Choroid plexus epithelial cell (primary cell): ENCODE measurements at regions not wholly inside any gene's neighbourhood (a gene's known extent, or its start where the extent isn't known, plus 50 kb on each side); places are given as distances from the start of the nearest gene placed in this dataset.
A peak's percentile ranks its signal among the peaks of the same experiment; 100 is the strongest.
"Not testable (repeated sequence)": the region's sequence is repeated elsewhere in the genome, so short reads cannot be mapped to it uniquely, and the experiment has no call there.

Source experiments
- DNase-seq: peaks from one replicate; pipeline ENCODE4 v3.0.0-alpha.2; 2010; ENCODE audit warnings: low read depth
- H3K4me3 ChIP-seq: 2 replicates; pipeline ENCODE4 v1.5.1; 2011; ENCODE audit warnings: low read depth, mild to moderate bottlenecking, control low read depth, low read length, moderate library complexity
- TF ChIP-seq, protein P1 (sequence below): conservative IDR thresholded peaks from 2 replicates; pipeline ENCODE4 v1.5.1; 2011; ENCODE audit warnings: low read depth, mild to moderate bottlenecking, control low read depth, inconsistent platforms, low read length, moderate library complexity

DNA sequence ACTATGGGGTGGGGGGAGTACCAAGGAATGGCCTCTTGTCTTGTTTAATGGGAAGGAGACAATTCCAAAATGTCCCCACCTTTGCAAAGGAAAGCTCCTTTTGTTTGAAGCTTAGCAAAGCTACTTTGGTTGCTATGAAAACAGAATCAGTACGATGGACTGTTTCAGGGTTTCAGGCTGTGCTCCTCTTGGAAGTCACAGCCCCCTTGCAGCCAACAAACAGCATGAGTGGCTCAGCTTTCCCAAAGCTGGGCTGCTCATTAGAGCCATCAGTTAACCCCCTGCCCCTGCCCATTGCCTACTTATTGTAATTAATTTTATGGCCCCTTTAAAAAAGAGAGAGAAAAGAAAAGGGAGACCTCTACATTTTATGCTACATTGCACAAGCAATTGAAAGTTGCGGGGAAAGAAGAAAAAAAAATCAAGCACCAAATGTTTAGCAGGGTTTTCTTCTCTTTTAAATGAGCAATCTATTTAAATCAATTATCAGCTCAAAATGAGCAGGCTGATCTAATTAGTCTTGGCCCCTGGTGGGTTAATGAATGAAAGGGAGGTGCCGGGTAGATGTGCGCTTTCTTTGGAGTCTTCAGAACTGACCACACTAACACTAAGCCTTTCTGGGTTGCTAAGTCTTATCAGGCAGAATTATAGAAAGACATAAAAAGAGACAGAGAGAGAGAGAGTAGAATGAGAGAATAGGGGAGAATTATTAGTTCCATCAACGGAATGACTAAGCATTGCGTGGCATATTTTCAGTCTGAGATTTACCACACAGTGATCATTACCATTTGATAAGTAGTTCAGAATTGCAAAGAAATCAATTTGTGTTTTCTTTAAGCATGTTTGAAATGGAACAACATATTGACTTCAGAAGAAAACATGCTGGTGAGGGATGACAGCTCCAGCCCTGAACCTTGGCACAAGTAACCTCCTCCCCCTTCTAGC is 284.9 kb downstream of the INSIG2 start:
- DNase-seq, result no peak
- no peak overlapping the region for H3K4me3 ChIP-seq
- TF ChIP-seq, protein P1, sequence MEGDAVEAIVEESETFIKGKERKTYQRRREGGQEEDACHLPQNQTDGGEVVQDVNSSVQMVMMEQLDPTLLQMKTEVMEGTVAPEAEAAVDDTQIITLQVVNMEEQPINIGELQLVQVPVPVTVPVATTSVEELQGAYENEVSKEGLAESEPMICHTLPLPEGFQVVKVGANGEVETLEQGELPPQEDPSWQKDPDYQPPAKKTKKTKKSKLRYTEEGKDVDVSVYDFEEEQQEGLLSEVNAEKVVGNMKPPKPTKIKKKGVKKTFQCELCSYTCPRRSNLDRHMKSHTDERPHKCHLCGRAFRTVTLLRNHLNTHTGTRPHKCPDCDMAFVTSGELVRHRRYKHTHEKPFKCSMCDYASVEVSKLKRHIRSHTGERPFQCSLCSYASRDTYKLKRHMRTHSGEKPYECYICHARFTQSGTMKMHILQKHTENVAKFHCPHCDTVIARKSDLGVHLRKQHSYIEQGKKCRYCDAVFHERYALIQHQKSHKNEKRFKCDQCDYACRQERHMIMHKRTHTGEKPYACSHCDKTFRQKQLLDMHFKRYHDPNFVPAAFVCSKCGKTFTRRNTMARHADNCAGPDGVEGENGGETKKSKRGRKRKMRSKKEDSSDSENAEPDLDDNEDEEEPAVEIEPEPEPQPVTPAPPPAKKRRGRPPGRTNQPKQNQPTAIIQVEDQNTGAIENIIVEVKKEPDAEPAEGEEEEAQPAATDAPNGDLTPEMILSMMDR, result no peak

DNA sequence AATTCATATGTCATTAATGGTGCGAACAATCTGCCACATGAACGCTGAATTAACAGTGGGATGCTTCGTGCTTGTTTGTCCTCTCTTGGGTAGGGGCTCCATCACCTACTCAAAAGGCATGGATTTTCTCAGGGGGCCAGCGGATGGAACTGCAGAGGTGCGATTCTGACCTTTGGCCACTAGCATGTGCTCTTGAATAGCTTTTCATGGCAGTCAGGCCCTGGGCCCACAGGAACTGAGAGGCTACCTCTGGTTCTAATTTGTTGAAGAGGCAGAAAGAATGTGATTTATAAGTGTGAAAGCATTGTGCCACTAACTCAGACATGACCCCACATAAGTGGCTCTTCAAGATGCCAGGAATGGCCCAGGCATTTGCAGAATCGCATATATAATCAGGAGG is 283.2 kb downstream of the INSIG2 start:
- DNase-seq, result peak; percentile 51
- no peak overlapping the region for H3K4me3 ChIP-seq
- TF ChIP-seq, protein P1, result peak; percentile 66

DNA sequence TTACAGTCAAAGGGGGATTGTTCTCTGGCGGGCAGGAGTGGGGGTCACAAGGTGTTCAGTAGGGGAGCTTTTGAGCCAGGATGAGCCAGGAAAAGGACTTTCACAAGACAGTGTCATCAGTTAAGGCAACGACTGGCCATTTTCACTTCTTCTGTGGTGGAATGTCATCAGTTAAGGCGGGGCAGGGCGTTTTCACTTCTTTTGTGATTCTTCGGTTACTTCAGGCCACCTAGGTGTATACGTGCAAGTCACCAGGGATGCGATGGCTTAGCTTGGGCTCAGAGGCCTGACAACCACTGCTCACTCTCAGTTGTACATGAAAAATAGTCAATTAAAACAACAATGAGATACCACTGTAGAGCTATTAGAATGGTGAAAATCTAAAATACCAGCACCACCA is 281.2 kb downstream of the INSIG2 start:
- not testable (repeated sequence) for DNase-seq, H3K4me3 ChIP-seq

DNA sequence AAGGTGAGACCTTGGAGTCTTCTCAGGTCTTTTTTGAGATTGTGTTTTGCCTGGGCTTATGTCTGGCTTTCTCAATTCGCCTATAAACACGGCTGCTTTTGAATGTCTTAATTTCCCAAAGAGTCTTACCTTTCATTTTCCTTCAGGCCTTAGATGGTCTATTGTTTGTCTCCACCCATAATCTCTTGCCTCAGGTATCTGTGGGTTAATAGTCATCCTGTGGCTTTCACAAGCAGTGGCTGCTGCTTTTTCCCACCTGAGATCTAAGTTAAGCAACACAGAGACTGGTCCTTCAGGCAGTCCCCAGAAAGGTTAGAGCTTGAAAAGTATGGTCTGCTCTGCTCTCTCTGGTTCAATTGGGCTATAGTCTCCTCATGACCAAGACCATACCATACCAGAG is 275.3 kb downstream of the INSIG2 start:
- no peak for DNase-seq
- TF ChIP-seq, protein P1, result no peak
- H3K4me3 ChIP-seq, result no peak overlapping the region

DNA sequence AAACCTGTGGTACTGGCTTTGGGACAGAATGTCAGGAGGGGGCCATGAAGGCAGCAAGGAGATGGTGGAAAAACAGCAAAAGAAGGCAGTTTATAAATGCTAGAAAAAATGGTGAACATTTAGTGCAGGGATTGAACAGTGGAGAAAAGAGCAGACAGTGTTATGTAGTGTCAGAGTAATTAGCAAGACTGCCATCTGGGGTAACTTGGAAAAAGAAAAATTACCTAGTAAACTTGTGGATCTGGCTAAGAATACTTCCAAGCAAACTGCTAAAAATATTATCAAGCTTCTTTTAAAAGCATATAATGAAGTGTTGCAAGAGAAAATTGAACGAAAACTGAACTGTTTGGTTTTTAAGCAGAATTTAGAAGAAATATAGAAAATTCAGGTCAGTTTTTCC is 267.8 kb downstream of the INSIG2 start:
- no peak overlapping the region for H3K4me3 ChIP-seq
- DNase-seq, result no peak
- TF ChIP-seq, protein P1, result no peak

DNA sequence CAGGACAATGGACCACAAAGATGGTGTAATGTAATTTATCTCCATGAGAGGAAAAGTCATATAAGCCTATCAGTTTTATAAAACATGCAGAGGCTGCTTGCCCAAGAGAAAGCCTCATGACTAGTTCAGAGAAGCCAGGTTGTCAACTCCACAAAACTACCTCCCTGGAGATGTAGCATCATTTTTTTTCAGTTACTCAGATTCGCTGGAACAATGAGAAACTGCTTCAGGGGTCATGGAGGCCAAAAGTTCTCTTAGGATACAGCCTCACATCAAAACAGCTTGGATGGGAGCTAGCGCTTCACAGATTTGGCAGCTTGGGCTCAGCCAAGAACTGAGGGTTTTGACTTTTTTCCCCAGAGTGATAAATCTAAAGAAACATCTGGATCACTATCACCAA is 263.5 kb downstream of the INSIG2 start:
- TF ChIP-seq, protein P1, result no peak
- no peak overlapping the region for H3K4me3 ChIP-seq
- DNase-seq, result no peak

DNA sequence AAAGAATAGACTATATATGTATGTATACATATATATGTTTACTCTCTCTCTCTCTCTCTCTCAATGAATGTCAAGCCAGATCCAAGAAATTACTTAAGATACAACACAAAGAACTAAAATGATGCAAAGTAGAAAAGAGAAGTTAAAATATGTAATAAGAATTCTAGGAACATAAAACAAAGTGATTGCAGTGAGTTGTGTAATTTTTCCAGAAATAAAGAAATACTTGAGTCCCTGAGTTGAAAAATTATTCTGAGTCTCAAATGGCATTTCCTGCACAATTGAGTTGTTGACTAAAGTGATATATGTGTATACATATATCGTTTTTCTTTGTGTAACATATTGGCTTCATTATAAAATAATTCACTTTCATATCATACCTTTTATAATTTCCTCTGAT is 262.4 kb downstream of the INSIG2 start:
- H3K4me3 ChIP-seq, result no peak overlapping the region
- no peak for DNase-seq
- TF ChIP-seq, protein P1, result no peak
